Neural progenitor cell (in vitro differentiated cells): ENCODE measurements at regions not wholly inside any gene's neighbourhood (a gene's known extent, or its start where the extent isn't known, plus 50 kb on each side); places are given as distances from the start of the nearest gene placed in this dataset. TPM values are rescaled to one million over a fixed set of nuclear protein-coding genes. Genes with fewer than 3 reads are reported as not detected.

ENCODE experiments used
- DNase-seq: peaks from one replicate; pipeline ENCODE4 v3.0.0-alpha.2; 2016; ENCODE audit warnings: low spot score
- H2AFZ ChIP-seq: fragments of 200-600 bp; sonication (generic); replicated peaks from 2 replicates; pipeline ENCODE4 v1.6.1; 2016; ENCODE audit warnings: antibody characterized with exemption
- H3F3A ChIP-seq: fragments of 200-600 bp; sonication (generic); 2 replicates; pipeline ENCODE4 v1.6.1; 2016; ENCODE audit warnings: antibody characterized with exemption, low read depth
- H3K27ac ChIP-seq: fragments of 200-600 bp; sonication (generic); 2 replicates; pipeline ENCODE4 v1.5.1; 2016; ENCODE audit warnings: mild to moderate bottlenecking
- H3K27me3 ChIP-seq: fragments of 200-600 bp; sonication (generic); 2 replicates; pipeline ENCODE4 v1.6.1; 2016; ENCODE audit warnings: mild to moderate bottlenecking, moderate library complexity
- H3K36me3 ChIP-seq: fragments of 200-600 bp; sonication (generic); 2 replicates; pipeline ENCODE4 v1.5.1; 2016
- H3K4me1 ChIP-seq: fragments of 200-600 bp; sonication (generic); 2 replicates; pipeline ENCODE4 v1.6.1; 2016; ENCODE audit warnings: mixed run types
- H3K4me2 ChIP-seq: fragments of 200-600 bp; sonication (generic); 2 replicates; pipeline ENCODE4 v1.6.1; 2016
- H3K4me3 ChIP-seq: fragments of 200-600 bp; sonication (generic); 2 replicates; pipeline ENCODE4 v1.5.1; 2016
- H3K79me2 ChIP-seq: fragments of 200-600 bp; sonication (generic); 2 replicates; pipeline ENCODE4 v1.6.1; 2016; ENCODE audit warnings: low read depth
- H3K9ac ChIP-seq: fragments of 200-600 bp; sonication (generic); 2 replicates; pipeline ENCODE4 v1.6.1; 2016
- H3K9me3 ChIP-seq: fragments of 200-600 bp; sonication (generic); 2 replicates; pipeline ENCODE4 v1.5.1; 2016; ENCODE audit warnings: low read depth
- H4K20me1 ChIP-seq: fragments of 200-600 bp; sonication (generic); 2 replicates; pipeline ENCODE4 v1.6.1; 2016; ENCODE audit warnings: low read depth
- H3K27ac Mint-ChIP-seq: 3 replicates; pipeline ENCODE4 v1.8.0; 2021; ENCODE audit warnings: mixed read lengths
- H3K27me3 Mint-ChIP-seq: 2 replicates; pipeline ENCODE4 v1.8.0; 2022; ENCODE audit warnings: low read depth, mild to moderate bottlenecking, inconsistent platforms, moderate library complexity, mixed read lengths; ENCODE audit not compliant: insufficient read depth
- H3K36me3 Mint-ChIP-seq: 3 replicates; pipeline ENCODE4 v1.8.0; 2021; ENCODE audit warnings: mixed read lengths
- H3K4me1 Mint-ChIP-seq: 3 replicates; pipeline ENCODE4 v1.8.0; 2021; ENCODE audit warnings: mixed read lengths
- H3K4me3 Mint-ChIP-seq: 3 replicates; pipeline ENCODE4 v1.8.0; 2021; ENCODE audit warnings: mild to moderate bottlenecking, moderate library complexity, mixed read lengths
- H3K9me3 Mint-ChIP-seq: 3 replicates; pipeline ENCODE4 v1.8.0; 2020; ENCODE audit warnings: mixed read lengths
- CTCF ChIP-seq: fragments of 200-600 bp; sonication (generic); IDR thresholded peaks from 2 replicates; pipeline ENCODE4 v1.5.1; 2017; ENCODE audit warnings: antibody characterized with exemption, mild to moderate bottlenecking
- EZH2 ChIP-seq: fragments of 200-600 bp; sonication (generic); IDR thresholded peaks from 2 replicates; pipeline ENCODE4 v1.6.1; 2017; ENCODE audit warnings: antibody characterized with exemption, mild to moderate bottlenecking, moderate library complexity
- EZH2phosphoT487 ChIP-seq: fragments of 200-600 bp; sonication (generic); IDR thresholded peaks from 2 replicates; pipeline ENCODE4 v1.6.1; 2017; ENCODE audit warnings: antibody characterized with exemption
- small RNA-seq: library from RNA; depleted of rRNA; stranded (forward); fragments of <200 nt; gene quantifications from one replicate; pipeline ENCODE3, GENCODE V24; 2015

GRCh38 chr14:76920331-76921087 is 94.3 kb downstream of the LRRC74A start:
- no peak overlapping the region for H3K27ac ChIP-seq
- H3K27me3 Mint-ChIP-seq, result peaks cover 23% of the 10 kb centered on the region
- H3F3A ChIP-seq, result peaks cover 42% of the 10 kb centered on the region
- H3K27ac Mint-ChIP-seq, result peak overlapping the region; percentile 93
- no peak overlapping the region for H3K4me3 ChIP-seq
- no peaks in the 10 kb centered on the region for H3K79me2 ChIP-seq
- no peak overlapping the region for H2AFZ ChIP-seq
- DNase-seq, result peak; percentile 51
- H3K9me3 ChIP-seq, result no peaks in the 10 kb centered on the region
- peaks cover 93% of the 10 kb centered on the region for H3K4me1 Mint-ChIP-seq
- no peaks in the 10 kb centered on the region for H3K27me3 ChIP-seq
- H4K20me1 ChIP-seq, result no peaks in the 10 kb centered on the region
- peaks cover 65% of the 10 kb centered on the region for H3K4me1 ChIP-seq
- TF ChIP-seq CTCF, result no peak
- no peak for TF ChIP-seq EZH2
- TF ChIP-seq EZH2phosphoT487, result no peak
- no peak overlapping the region for H3K9ac ChIP-seq
- peak overlapping the region; percentile 75 for H3K4me3 Mint-ChIP-seq
- H3K36me3 ChIP-seq, result no peaks in the 10 kb centered on the region
- no peak overlapping the region for H3K4me2 ChIP-seq
- no peaks in the 10 kb centered on the region for H3K36me3 Mint-ChIP-seq
- no peaks in the 10 kb centered on the region for H3K9me3 Mint-ChIP-seq

- DNase-seq, result no peak
- Histone ChIP-seq H3K79me2 (no peaks in the 10 kb centered on the region), H3K4me1 (peaks cover 58% of the 10 kb centered on the region), H3K9me3 (no peaks in the 10 kb centered on the region), H3K4me2 (no peak overlapping the region), H4K20me1 (no peaks in the 10 kb centered on the region), H3K9ac (no peak overlapping the region), H3K27ac (no peak overlapping the region), H2AFZ (no peak overlapping the region), H3F3A (peaks cover 36% of the 10 kb centered on the region), H3K27me3 (no peaks in the 10 kb centered on the region), H3K4me3 (no peak overlapping the region), H3K36me3 (no peaks in the 10 kb centered on the region)
- Mint-ChIP-seq H3K27me3 (peaks cover 21% of the 10 kb centered on the region), H3K9me3 (no peaks in the 10 kb centered on the region), H3K36me3 (no peaks in the 10 kb centered on the region), H3K27ac (peak overlapping the region; percentile 96), H3K4me3 (peak overlapping the region; percentile 75), H3K4me1 (peaks cover 91% of the 10 kb centered on the region)
- TF ChIP-seq EZH2phosphoT487, result no peak
- no peak for TF ChIP-seq EZH2
- no peak for TF ChIP-seq CTCF
Observed at GRCh38 chr14:76919431-76920330, 93.5 kb downstream of the LRRC74A start.

Small RNA genes lying in the stretch of these regions (small RNA-seq; reads per million reads assigned to genes)
- gene RN7SL356P, result not detected
